ENCODE measurements at regions not wholly inside any gene's neighbourhood (a gene's known extent, or its start where the extent isn't known, plus 50 kb on each side); places are given as distances from the start of the nearest gene placed in this dataset.

DNA sequence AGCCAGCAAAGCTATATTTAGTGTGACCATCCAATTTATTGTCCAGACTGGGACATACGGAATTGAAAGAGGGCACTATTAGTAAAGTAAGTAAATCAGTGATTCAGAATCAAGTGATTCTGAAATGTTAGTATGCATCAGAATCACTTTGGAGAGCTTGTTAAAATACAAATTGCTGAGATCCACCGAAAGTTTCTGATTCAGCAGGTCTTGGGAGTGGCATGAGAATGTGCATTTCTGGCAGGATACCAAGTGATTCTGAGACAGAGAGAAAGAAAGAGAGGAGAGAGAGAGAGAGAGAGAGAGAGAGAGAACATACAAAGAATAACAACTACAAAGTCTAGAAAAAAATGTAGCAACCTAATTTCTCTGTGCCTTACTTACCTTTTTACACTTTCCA lies 65.4 kb upstream of the ASTN2 start:
- POLR2A ChIA-PET: no interaction called here
- dilution Hi-C loops (cut with MboI; ENCODE audit: extremely low pct_ligation_motif_present, low sequenced_read_pairs): no loop called here
- CTCF ChIA-PET: no interaction called here
- no peaks in the 10 kb centered on the region for H3K79me2 ChIP-seq (ENCODE audit: control insufficient read depth, insufficient read depth, low read length)
- H3K4me1 ChIP-seq (ENCODE audit: control insufficient read depth, extremely low read depth, insufficient read depth, low read length): no peaks in the 10 kb centered on the region
- TF ChIP-seq POLR2A (IDR thresholded peaks at IDR 0.05; ENCODE audit: low read depth, low read length) (no peak), FOS (IDR thresholded peaks at IDR 0.05; ENCODE audit: borderline replicate concordance, insufficient read depth, low read length) (no peak), MYC (IDR thresholded peaks at IDR 0.05; ENCODE audit: low read depth, low read length) (no peak), POLR2AphosphoS5 (IDR thresholded peaks at IDR 0.05; ENCODE audit: insufficient read depth, low read depth, low read length) (no peak), JUN (IDR thresholded peaks at IDR 0.05; ENCODE audit: borderline replicate concordance, insufficient read depth, insufficient read length, low read depth) (no peak), GATA2 (IDR thresholded peaks at IDR 0.05; ENCODE audit: insufficient read depth, insufficient read length, low read depth, low read length) (no peak), EZH2 (IDR thresholded peaks at IDR 0.05; ENCODE audit: borderline replicate concordance, low read depth, low read length, severe bottlenecking) (no peak)
- TF ChIP-seq, protein P1, sequence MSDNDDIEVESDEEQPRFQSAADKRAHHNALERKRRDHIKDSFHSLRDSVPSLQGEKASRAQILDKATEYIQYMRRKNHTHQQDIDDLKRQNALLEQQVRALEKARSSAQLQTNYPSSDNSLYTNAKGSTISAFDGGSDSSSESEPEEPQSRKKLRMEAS (IDR thresholded peaks at IDR 0.05; ENCODE audit: insufficient read depth, insufficient read length): no peak
- TF ChIP-seq, protein P2, sequence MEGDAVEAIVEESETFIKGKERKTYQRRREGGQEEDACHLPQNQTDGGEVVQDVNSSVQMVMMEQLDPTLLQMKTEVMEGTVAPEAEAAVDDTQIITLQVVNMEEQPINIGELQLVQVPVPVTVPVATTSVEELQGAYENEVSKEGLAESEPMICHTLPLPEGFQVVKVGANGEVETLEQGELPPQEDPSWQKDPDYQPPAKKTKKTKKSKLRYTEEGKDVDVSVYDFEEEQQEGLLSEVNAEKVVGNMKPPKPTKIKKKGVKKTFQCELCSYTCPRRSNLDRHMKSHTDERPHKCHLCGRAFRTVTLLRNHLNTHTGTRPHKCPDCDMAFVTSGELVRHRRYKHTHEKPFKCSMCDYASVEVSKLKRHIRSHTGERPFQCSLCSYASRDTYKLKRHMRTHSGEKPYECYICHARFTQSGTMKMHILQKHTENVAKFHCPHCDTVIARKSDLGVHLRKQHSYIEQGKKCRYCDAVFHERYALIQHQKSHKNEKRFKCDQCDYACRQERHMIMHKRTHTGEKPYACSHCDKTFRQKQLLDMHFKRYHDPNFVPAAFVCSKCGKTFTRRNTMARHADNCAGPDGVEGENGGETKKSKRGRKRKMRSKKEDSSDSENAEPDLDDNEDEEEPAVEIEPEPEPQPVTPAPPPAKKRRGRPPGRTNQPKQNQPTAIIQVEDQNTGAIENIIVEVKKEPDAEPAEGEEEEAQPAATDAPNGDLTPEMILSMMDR (IDR thresholded peaks at IDR 0.05; ENCODE audit: extremely low read depth in 1 of 2, insufficient read depth in 1 of 2, low read depth in 1 of 2, low read length in 2 of 2): no peak
- H3K36me3 ChIP-seq (ENCODE audit: control insufficient read depth in 2 of 2, extremely low read depth in 1 of 2, insufficient read depth in 2 of 2, low read length in 2 of 2): no peaks in the 10 kb centered on the region
- no TSS peak for BruUV-seq (replicated peaks)
- H3K9me1 ChIP-seq (replicated peaks; ENCODE audit: control insufficient read depth, extremely low read depth, insufficient read depth, low read length): no peaks in the 10 kb centered on the region
- intact Hi-C loops (cut with micrococcal nuclease): no loop called here
- no peak overlapping the region for H2AFZ ChIP-seq (ENCODE audit: low read depth, low read length)
- H3K27me3 ChIP-seq (ENCODE audit: control insufficient read depth in 2 of 2, insufficient read depth in 2 of 2, low read length in 2 of 2): no peaks in the 10 kb centered on the region
- H3K4me2 ChIP-seq (ENCODE audit: insufficient read depth, low read length): no peak overlapping the region
- DNase-seq (ENCODE audit: low read depth, low spot score) (no peak), FAIRE-seq (no peak)
- H3K9ac ChIP-seq (replicated peaks; ENCODE audit: extremely low read depth, insufficient read depth, low read length): no peak overlapping the region
- no peak overlapping the region for H3K4me3 ChIP-seq (replicated peaks in 1 of 3; ENCODE audit: insufficient read depth in 1 of 3, low read depth in 1 of 3, low read length in 3 of 3)
- no peaks in the 10 kb centered on the region for H3K9me3 ChIP-seq (replicated peaks; ENCODE audit: control insufficient read depth, insufficient read depth, low read length)
- no peak overlapping the region for H3K27ac ChIP-seq (ENCODE audit: insufficient read depth, low read depth, low read length)
- no peaks in the 10 kb centered on the region for H4K20me1 ChIP-seq (replicated peaks; ENCODE audit: control insufficient read depth, extremely low read depth, insufficient read depth, low read length)
